HG03565 (cell line): ENCODE measurements at regions not wholly inside any gene's neighbourhood (a gene's known extent, or its start where the extent isn't known, plus 50 kb on each side); places are given as distances from the start of the nearest gene placed in this dataset.

Experiments
- ATAC-seq: cut with Tn5 transposase; IDR thresholded peaks from one replicate; pipeline ENCODE4 v1.9.1; 2021; ENCODE audit warnings: mild to moderate bottlenecking, moderate library complexity; ENCODE audit not compliant: unreplicated experiment

DNA sequence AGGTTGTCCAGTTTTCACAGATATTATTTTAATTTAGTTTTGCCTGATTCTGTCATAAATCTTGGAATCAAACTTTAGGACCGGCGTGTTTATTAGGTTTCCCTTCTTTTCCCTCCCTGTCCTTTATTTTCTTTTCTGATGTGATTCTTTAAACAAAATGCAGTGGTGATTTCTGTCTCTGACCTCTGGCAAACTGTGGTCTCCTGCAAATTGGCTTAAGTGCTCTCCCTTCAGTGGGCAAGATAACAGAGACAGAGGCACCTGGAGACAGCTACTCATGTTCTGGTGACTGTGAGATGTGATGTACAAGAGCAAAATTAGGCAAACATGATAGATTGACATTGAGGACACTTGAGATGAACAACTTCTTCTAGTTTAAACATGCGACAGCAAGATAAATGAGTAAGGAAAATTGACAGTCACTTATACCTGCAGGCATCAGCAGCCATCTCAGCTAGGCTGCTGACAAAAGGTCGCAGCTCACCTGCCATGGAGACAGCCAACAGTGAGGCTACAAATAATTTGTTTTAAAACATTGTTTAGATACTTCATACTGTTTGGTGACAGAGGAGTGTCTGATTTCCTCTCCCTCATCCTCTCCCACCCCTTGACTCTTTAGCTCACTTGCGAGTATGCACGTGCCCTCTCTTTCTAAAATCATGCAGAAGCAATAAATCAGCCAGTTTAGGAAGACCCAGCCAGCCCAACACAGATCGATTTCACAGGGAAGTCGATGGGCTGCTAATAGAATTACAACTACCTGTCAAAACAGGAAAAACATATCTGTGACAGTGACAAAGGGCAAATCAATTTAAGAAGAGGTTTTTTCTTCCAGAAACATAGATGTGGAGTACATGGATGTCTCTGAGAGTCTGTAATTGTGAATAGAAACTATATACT is 63.4 kb upstream of the MAP3K7 start:
- no peak for ATAC-seq

DNA sequence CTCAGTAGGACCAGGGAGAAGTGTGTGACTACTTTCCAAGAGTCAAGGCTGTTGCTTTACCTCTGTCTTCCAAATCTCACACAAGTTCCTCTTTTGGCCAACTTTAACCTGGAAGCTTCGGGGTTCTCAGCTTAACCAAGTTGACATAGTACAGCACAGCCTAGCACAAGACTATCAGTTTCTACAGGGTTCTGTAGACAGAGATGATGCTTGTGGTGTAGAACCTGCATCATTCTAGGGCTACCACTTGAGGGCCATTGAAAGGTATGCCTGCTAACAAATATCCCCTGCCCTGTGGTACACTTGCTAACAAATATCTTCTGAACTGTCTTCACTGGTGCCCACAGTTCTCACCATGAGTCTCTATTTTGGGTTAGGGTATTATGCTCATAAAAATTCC is 62.0 kb upstream of the MAP3K7 start:
- no peak for ATAC-seq

DNA sequence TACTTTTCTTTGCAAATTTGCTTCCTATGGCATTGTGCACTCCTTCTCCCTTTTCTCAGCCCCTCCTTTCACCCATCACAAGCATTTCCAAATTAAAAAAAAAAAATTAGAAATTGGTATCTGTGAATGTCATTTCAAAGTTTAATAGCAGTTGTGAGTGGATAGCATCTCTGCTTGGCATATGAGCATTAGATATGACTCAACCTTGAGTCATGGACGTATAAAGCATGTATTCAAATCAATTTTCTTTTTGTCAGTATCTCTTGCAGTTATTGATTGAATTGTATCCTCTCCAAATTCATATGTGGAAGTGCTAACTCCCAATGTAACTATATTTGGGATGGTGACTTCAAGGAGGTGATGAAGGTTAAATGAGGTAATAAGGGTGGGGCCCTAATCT is 60.1 kb upstream of the MAP3K7 start:
- no peak for ATAC-seq

DNA sequence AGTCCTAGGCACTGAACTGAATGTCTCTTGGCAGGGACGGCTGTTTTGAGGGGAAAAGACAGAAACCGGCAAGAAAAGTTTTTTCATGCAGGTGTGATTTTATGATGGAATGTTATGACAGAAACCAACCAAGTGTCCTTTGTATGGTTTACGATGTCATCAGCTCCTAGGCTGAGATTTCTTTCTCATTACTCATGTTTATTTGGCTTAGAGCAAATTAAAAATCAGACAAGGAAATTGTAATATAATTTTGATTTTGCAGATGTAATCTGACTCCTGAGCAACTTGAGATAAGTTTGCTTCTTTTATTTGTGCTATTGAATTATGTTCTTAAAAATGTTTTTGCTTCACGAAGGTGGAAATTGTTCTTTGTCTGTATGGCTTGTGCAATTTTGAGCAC is 58.8 kb upstream of the MAP3K7 start:
- no peak for ATAC-seq

DNA sequence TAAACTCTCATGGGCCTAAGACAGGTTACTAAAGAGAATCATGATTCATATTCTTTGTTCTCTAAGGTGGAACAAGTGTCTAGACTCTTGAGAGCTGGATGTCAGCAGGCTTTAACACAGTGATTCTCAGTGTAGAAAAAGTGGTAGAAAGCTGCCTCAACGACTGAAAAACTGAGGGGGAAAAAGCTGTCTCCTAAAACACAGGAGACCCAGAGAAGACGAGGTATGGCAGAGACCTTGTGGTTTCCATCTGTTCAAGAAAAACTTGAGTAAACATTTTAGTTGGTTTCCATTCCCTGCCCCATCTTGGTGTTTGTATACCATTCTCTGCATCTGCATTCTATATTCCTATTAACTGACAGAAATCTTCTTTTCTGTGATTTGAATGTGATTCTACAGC is 57.6 kb upstream of the MAP3K7 start:
- ATAC-seq = no peak

DNA sequence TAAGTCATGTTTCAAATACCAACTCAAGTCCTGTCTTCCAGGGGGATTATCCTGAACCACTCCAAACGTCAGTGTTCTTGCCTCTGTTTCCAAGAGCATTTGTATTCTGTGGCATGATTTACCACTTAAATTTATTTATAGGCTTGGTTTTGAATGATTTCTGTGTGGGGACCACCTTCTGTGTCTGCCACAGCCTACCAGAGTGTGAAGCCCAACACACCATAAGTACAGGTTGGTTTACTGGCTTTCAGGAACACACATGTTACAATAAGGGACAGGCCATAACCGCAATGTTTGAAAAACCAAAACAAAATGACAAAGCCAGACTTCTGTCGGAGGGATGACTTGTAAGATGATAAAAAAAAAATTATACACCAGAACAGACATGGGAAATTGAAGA is 56.5 kb upstream of the MAP3K7 start:
- ATAC-seq = no peak

DNA sequence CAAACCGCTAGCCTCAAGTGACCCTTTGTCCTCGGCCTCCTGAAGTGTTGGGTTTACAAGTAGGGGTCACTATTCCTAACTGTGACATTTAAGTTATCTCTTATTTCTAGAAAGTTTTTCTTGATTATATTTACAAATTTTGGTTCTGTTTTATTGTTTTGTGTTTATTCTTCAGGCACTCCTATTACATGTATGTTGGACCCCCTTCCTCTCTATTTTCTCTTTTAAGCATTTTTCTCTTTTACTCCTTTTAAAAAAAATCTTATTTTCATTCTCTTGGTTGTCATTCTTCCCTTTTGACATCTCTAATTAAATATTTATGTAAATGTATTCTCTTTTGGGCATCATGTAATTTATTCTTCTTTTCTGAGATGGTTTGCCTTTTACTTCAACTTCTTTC is 50.4 kb upstream of the MAP3K7 start:
- no peak for ATAC-seq
